Glutamatergic neuron (in vitro differentiated cells): ENCODE measurements at regions not wholly inside any gene's neighbourhood (a gene's known extent, or its start where the extent isn't known, plus 50 kb on each side); places are given as distances from the start of the nearest gene placed in this dataset.
A peak's percentile ranks its signal among the peaks of the same experiment; 100 is the strongest.
"Not testable (repeated sequence)": the region's sequence is repeated elsewhere in the genome, so short reads cannot be mapped to it uniquely, and the experiment has no call there.

ENCODE experiments used
- DNase-seq: peaks from one replicate; pipeline ENCODE4 v3.0.0; 2022
- H3K27ac Mint-ChIP-seq: one replicate; pipeline ENCODE4 v1.8.0; 2020; ENCODE audit warnings: mild to moderate bottlenecking, mixed read lengths, inconsistent platforms; ENCODE audit not compliant: unreplicated experiment
- H3K27me3 Mint-ChIP-seq: one replicate; pipeline ENCODE4 v1.8.0; 2020; ENCODE audit warnings: mild to moderate bottlenecking, moderate library complexity, mixed read lengths, inconsistent platforms; ENCODE audit not compliant: unreplicated experiment
- H3K36me3 Mint-ChIP-seq: one replicate; pipeline ENCODE4 v1.8.0; 2020; ENCODE audit warnings: mild to moderate bottlenecking, mixed read lengths, inconsistent platforms; ENCODE audit not compliant: unreplicated experiment
- H3K4me1 Mint-ChIP-seq: one replicate; pipeline ENCODE4 v1.8.0; 2020; ENCODE audit warnings: mild to moderate bottlenecking, low read depth, mixed read lengths, inconsistent platforms; ENCODE audit not compliant: unreplicated experiment
- H3K4me3 Mint-ChIP-seq: one replicate; pipeline ENCODE4 v1.8.0; 2020; ENCODE audit warnings: mild to moderate bottlenecking, mixed read lengths, inconsistent platforms; ENCODE audit not compliant: unreplicated experiment
- H3K9me3 Mint-ChIP-seq: one replicate; pipeline ENCODE4 v1.8.0; 2020; ENCODE audit warnings: mild to moderate bottlenecking, moderate library complexity, mixed read lengths, inconsistent platforms; ENCODE audit not compliant: unreplicated experiment
- CTCF ChIP-seq: fragments of 200-600 bp; sonication (generic); IDR thresholded peaks from one replicate; pipeline ENCODE4 v1.5.0; 2021; ENCODE audit not compliant: partially characterized antibody, unreplicated experiment

DNA sequence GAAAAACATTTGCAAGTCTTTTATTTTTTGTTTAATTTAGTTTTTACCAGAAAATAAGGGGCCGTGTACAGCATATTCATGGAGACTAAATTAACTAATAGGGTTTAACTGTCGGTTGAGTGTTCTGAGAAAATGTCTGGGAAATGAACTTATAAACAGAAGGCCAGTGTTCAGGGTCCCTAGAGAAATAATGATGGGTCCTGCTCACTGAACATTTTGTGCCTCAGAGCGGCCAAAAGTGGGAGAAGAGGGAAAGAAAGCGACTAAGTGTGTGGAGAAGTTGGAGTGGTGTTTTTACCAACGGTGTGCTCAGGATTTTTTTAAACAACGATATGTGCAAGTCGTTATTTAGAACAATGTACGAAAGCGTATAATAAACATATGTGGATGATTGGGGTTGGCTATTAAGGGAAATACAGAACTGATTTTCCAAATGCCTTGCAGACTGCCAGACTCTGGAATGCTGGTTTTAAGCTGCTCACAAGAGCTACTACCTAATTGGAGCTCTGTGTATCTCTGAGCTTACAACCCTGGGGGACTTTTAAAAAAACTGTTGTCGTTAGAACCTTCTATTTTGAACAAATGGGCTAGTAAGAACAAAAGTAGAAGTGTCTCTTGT lies 166.7 kb downstream of the SLC38A4 start:
- peak overlapping the region; percentile 2 for H3K4me3 Mint-ChIP-seq
- no peak overlapping the region for H3K27ac Mint-ChIP-seq
- peaks cover 25% of the 10 kb centered on the region for H3K4me1 Mint-ChIP-seq
- H3K9me3 Mint-ChIP-seq: no peaks in the 10 kb centered on the region
- H3K36me3 Mint-ChIP-seq: no peaks in the 10 kb centered on the region
- TF ChIP-seq CTCF: no peak
- no peak for DNase-seq
- no peaks in the 10 kb centered on the region for H3K27me3 Mint-ChIP-seq

GRCh38 chr12:46657453-46658411 lies 168.1 kb downstream of the SLC38A4 start:
- Mint-ChIP-seq H3K4me3 (no peak overlapping the region), H3K27me3 (peaks cover 2% of the 10 kb centered on the region), H3K27ac (no peak overlapping the region), H3K4me1 (peaks cover 21% of the 10 kb centered on the region), H3K9me3 (no peaks in the 10 kb centered on the region), H3K36me3 (no peaks in the 10 kb centered on the region)
- no peak for TF ChIP-seq CTCF
- no peak for DNase-seq

DNA sequence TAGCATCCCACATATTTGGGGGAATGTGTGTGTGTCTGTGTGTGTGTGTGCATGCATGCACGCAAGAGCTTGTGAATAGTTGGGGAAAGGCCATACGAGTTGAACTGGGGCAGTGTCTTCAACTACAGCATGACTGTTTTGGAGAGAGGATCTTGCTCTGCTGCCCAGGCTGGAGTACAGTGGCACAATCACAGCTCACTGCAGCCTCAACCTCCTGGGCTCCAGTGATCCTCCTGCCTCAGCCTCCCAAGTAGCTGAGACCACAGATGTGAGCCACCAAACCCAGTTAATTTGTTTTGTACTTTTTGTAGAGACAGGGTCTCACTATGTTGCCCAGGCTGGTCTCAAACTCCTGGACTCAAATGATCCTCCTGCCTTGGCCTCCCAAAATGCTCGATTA lies 169.8 kb downstream of the SLC38A4 start:
- not testable (repeated sequence) for H3K27ac Mint-ChIP-seq
- peaks cover 21% of the 10 kb centered on the region for H3K4me1 Mint-ChIP-seq

GRCh38 chr12:46653311-46653710 lies 172.5 kb downstream of the SLC38A4 start:
- H3K9me3 Mint-ChIP-seq: no peaks in the 10 kb centered on the region
- H3K4me1 Mint-ChIP-seq: peaks cover 2% of the 10 kb centered on the region
- no peak overlapping the region for H3K27ac Mint-ChIP-seq
- no peak overlapping the region for H3K4me3 Mint-ChIP-seq
- peaks cover 4% of the 10 kb centered on the region for H3K36me3 Mint-ChIP-seq
- H3K27me3 Mint-ChIP-seq: peaks cover 2% of the 10 kb centered on the region
- no peak for TF ChIP-seq CTCF
- no peak for DNase-seq

More for the DNA sequence above, 169.8 kb downstream of the SLC38A4 start:
- DNase-seq, H3K4me3 Mint-ChIP-seq, H3K27me3 Mint-ChIP-seq, H3K9me3 Mint-ChIP-seq, H3K36me3 Mint-ChIP-seq: not testable (repeated sequence)

DNA sequence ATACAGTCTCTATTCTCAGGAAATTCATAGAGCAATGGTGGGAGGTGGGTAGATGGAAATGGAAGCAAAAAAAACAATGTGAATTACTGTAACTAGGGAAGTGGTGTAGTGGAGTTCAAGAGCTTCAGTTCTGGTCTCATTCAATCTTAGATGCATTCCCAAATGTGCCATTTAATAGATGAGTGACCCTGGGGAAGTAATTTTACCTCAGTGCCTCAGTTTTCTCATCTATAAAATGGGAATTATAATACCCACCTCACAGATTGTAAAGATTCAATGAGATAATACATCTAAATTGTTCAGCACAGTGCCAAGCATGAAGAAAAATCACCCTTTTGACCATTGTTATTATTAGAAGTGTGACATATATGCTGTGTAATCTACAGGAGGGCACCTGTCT lies 173.1 kb downstream of the SLC38A4 start:
- Mint-ChIP-seq H3K27ac (no peak overlapping the region), H3K9me3 (no peaks in the 10 kb centered on the region), H3K36me3 (peaks cover 4% of the 10 kb centered on the region), H3K4me3 (no peak overlapping the region), H3K4me1 (peaks cover under 1% of the 10 kb centered on the region), H3K27me3 (peaks cover 2% of the 10 kb centered on the region)
- DNase-seq: no peak
- no peak for TF ChIP-seq CTCF
